Lower leg skin (tissue), 3 donors: ENCODE measurements at regions not wholly inside any gene's neighbourhood (a gene's known extent, or its start where the extent isn't known, plus 50 kb on each side); places are given as distances from the start of the nearest gene placed in this dataset.

Source experiments
- POLR2A ChIP-seq, 2 donors: fragments of 450-650 bp; IDR thresholded peaks; one replicate each; pipeline ENCODE4 v1.6.1; 2016 to 2017; ENCODE audit warnings: antibody characterized with exemption in 2 of 2, mild to moderate bottlenecking in 1 of 2, moderate library complexity in 1 of 2
- TF ChIP-seq, protein P1 (sequence below), 3 donors: fragments of 450-650 bp; IDR thresholded peaks; one replicate each; pipeline ENCODE4 v1.5.1; 2016; ENCODE audit warnings: antibody characterized with exemption in 3 of 3, mild to moderate bottlenecking in 3 of 3, moderate library complexity in 2 of 3

DNA sequence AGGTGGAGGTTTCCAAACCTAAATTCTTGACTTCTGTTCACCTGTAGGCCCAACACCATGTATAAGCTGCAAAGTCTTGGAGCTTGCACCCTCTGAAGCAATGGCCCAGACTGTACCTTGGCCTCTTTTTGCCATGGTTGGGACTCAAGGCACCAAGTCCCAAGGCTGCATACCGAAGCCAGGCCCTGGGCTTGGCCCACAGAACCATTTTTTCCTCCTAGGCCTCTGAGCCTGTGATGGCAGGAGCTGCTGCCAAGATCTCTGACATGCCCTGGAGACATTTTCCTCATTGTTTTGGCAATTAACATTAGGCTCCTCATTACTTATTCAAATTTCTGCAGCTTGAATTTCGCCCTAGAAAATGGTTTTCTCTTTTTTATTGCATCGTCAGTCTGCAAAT lies 297.9 kb downstream of the OXSM start:
- TF ChIP-seq POLR2A (IDR thresholded peaks at IDR 0.05): no peak
- TF ChIP-seq, protein P1, sequence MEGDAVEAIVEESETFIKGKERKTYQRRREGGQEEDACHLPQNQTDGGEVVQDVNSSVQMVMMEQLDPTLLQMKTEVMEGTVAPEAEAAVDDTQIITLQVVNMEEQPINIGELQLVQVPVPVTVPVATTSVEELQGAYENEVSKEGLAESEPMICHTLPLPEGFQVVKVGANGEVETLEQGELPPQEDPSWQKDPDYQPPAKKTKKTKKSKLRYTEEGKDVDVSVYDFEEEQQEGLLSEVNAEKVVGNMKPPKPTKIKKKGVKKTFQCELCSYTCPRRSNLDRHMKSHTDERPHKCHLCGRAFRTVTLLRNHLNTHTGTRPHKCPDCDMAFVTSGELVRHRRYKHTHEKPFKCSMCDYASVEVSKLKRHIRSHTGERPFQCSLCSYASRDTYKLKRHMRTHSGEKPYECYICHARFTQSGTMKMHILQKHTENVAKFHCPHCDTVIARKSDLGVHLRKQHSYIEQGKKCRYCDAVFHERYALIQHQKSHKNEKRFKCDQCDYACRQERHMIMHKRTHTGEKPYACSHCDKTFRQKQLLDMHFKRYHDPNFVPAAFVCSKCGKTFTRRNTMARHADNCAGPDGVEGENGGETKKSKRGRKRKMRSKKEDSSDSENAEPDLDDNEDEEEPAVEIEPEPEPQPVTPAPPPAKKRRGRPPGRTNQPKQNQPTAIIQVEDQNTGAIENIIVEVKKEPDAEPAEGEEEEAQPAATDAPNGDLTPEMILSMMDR (IDR thresholded peaks at IDR 0.05): no peak
